ENCODE measurements at regions not wholly inside any gene's neighbourhood (a gene's known extent, or its start where the extent isn't known, plus 50 kb on each side); places are given as distances from the start of the nearest gene placed in this dataset.

GRCh38 chr2:186433777-186434432 is 52.2 kb upstream of the ZC3H15 start:
- no peak for DNase-seq (ENCODE audit: low read depth, low spot score)
- in situ Hi-C loops (cut with HindIII; ENCODE audit: low pct_unique_long_range_greater_than_20kb, low sequenced_read_pairs): no loop called here

Small RNA genes in the stretch of these regions (small RNA-seq; reads per million reads assigned to genes)
- 0 reads per million in 2 experiments for gene AC104058.1

Data from SK-MEL-5 (cell line).